HG03159 (cell line): ENCODE measurements at regions not wholly inside any gene's neighbourhood (a gene's known extent, or its start where the extent isn't known, plus 50 kb on each side); places are given as distances from the start of the nearest gene placed in this dataset.

Experiments used
- ATAC-seq: cut with Tn5 transposase; IDR thresholded peaks from one replicate; pipeline ENCODE4 v1.9.1; 2021; ENCODE audit warnings: mild to moderate bottlenecking, moderate library complexity; ENCODE audit not compliant: unreplicated experiment

DNA sequence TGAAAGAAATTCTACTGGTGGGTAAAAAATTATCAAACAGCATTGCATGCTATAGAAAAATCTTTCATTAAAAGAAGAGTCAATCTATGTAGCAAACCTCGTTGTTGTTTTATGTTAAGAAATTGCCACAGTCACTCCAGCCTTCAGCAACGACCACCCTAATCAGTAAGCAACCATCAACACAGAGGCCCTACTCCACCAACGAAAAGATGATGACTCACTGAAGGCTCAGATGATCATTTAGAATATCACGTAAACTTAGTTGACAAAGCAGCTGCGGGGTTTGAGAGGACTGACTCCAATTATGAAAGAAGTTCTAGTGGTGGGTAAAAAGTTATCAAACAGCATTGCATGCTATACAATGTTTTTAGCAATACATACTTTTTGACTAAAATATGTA is 242.6 kb downstream of the DRD1 start:
- no peak for ATAC-seq

DNA sequence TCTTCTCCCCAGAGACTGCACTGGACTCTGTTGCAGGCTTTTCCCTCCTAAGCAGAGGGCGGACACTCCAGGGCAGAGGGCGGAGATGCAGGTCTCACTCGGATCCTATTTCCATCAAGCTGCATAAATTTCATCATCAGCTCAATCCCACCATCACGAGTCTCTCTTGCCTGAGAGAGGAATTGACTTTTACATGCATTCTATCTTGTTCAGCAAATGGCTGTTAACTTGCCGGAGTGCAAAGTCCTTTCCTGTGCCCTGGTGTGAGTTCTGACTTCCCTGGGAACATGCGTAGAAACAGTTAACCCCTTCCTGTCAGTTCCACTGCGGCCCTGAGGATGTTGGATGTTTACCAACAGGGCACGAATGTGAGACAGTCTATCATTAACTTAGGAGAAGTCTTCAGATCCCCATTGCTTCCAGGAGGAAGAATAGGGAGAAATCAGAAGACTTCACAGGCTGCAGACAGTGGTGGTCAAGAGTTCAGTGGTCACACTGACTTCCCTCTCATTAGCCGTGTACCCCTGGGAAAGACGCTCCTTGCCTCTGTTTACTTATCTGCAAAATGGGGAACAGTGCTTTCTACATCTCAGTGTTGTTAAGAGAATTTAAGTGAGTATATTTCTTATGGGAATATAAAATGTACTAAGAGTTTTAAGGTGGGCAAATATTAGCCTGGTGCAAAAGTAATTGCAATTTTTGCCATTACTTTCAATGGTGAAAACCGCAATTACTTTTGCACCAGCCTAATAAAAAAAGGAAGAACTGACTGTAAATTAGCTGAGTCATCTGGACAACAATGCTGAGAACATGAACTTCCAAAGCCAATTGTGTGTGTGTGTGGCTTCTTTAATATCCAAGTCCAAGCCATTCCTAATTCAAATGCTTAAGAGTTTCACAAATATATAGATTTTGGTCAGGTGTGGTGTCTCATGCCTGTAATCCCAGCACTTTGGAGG is 248.0 kb downstream of the DRD1 start:
- no peak for ATAC-seq

DNA sequence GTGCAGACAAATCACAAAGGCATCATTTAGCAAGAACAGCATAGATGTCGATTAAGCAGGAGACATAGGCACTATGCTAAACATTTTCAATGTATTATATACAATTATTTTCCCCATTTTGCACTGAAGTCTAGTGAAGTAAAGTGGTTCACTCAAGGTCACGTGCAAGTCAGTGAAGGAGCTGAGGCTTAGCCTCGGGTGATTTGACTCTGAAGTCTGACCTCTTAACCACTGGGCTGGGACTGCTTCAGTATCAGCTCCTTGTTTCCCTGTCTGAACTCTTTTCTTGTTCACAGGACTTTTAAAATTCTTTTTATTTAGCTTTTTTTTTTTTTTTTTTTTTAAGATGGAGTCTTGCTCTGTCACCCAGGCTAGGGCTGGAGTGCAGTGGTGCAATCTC is 262.7 kb downstream of the DRD1 start:
- ATAC-seq = no peak

DNA sequence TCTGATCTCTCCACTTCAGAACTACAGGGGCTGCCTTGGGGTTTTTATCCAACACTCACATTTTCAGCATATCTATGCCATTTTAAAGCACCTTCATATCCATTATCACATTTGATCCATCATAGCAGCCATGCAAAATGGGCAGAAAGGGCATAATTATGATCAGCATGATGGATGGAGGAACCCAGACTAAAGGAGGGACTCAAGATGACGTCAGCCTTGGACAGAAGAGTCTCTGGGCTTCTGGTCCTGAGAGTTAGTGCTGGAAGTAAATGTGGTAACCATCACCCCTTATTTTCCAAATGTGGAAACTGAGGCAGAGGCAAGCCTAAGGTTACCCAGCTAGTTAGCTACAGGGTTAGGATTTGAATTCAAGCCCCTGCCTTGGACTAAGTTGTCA is 273.1 kb downstream of the DRD1 start:
- ATAC-seq = no peak

DNA sequence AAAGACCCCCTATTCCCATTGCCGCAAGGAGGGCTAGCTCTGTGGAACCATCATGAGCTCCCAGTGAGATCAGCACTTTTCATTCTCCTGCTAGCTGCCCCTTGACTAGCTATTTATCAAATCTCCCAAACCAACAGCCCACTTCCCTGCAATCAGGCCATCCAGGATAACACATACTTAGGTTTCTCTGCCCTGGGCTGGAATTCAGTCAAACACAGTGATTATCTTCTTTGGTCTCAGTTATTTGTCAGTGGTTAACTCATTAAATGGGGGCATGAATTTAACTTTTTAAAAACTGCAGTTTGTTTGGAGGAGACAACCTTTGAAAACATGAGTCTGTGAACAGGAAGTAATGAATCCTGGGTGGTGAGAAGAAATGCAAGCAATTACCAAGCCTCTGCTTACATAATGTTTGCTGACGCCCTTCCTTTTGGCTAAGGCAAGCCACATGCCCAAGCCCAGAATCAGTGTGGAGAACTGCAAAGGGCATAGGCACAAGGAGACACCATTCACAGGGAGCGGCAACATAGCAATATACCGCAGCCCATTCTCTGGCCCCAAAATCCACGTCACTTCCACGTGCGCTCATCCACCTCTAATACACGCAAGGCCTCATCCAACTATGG is 275.0 kb downstream of the DRD1 start:
- no peak for ATAC-seq

DNA sequence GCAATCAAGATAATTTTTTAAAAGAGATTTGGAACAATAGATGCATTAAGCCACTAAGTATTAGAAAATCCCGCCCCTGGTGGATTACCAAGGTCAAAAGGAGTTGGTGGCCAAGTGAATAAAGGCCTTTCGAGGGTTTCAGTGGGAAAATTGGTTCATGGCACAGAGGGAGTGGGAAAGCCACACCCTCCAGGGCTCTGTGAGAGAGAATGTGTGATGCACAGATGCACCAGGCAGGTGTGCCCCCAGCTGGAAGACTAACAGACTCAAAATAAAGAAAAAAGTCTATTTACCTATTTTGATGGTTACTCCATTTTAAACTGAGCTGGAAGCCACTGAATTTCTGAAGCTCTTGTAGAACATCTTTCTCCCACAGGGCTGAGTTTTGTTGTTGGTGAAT is 278.0 kb downstream of the DRD1 start:
- ATAC-seq = no peak

DNA sequence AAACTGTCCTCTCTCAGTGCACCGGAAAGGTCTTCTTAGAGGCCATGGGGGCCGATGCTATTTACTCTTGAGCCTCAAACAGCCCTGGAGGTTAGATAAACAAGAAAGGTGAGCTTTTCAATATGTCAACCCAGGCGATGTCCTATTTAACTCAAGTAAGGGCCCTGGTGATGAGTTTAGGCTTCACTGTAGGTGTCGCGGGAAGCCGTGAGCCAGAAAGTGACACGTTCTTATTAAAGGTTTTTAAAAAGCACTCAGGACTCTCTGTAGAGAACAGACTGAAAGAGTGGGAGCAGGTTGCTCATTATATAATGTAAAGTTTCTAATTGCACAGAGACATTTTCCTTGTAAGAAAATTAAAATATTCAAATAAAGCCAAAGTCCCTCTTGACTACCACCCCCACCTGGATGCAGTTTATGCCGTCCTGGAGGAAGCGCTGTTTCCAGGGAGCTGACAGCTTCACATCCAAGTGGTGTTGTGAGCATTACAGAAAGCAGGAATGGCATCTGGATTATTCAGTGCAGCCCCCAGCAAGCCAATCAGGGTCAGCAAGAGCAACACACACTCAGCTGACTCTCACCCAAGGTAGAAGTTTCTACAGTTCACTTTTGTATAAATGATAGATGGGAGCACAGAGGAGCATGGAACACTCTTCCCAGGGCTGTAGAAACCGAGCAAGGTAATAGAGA is 280.3 kb downstream of the DRD1 start:
- no peak for ATAC-seq

DNA sequence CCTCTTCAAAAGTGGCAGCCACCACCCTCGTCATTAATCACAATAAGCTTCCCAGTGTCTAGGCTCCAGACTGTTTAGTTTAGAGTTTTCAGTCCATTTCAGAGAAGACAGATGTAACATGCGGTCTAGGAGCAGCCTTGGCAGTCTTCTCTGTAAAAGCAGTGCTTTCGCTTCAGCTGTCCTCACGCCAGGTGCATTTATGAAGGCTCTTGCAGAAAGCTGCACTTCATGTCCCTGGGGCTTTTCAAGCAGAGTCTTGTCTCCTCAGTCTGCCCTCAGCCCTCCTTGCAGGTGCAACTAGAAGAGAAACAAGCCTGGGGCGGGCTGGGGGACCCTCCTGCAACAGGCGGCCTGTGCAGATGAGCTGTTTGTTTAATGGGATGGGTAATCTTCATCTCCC is 281.9 kb downstream of the DRD1 start:
- no peak for ATAC-seq

DNA sequence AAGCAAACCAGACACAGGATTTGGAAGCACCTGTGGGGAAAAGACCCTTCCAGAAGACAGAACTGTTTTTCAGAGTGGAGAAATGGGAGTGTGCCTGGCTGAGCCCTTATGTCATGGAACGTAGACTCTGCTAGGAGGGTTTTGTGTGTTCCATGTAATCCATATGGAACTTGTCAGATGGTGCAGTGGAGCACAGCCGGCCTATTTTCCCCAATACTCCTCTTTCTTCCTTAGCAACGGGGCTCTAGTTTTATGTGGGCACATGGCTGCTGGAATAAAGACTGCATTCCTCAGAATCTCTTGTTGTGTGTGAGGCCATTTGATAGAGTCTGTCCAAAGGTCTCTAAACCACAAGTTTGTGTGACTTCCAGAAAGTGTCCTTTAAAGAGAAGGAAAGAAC is 284.0 kb downstream of the DRD1 start:
- no peak for ATAC-seq

DNA sequence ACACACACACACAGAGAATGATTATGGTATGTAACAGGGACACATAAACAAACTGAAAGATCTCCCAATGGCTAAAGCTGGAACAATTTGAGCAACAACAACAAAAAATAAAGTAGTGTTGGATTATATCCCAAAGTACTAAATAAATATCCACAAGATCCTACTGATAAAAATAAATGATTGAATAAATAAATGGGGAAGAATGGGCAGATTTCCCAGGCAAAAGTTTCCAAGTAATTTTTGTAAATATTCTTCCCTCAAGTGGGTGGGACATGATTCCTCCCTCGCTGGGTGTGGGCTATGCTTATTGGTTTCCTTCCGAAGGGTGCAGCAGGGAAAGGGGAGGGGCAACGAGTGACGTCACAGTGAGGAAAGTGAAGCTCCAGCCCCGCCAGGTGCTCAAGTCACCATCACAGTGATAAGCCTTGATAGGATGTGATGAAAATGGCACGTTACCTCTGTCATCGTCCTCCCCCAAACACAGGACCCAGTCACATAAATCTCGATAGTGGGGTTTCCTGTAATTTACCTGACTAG is 295.3 kb downstream of the DRD1 start:
- ATAC-seq = no peak

DNA sequence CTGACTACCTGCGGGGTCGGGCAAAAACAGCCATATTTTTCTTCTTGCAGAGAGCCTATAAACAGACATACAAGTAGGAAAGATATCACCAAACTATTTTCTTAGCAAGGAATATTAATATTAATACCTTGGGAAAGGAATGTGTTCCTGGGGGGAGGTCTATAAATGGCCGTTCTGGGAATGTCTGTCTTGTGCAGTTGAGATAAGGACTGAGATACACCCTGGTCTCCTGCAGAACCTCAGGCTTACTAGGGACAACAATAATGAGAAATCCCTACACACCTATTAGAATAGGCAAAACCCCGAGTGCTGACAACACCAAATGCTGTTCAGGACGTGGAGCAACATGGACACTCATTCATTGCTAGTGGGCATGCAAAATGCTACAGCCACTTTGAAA is 297.2 kb downstream of the DRD1 start:
- ATAC-seq = no peak

DNA sequence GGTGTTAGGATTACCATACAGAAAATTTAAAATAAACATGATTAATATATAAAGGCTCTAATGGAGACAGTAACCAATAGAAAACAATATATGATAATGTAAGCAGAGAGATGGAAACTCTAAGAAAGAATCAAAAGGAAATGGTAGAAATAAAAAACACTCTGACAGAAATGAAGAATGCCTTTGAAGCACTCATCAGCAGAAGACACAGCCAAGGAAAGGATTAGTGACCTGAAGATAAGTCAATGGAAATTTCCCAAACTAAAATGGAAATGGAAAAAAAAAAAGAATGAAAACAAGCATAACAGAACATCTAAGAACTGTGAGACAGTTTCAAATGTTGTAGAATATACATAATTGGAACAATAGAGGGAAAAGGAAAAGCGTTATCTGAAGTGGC is 302.6 kb downstream of the DRD1 start:
- no peak for ATAC-seq

DNA sequence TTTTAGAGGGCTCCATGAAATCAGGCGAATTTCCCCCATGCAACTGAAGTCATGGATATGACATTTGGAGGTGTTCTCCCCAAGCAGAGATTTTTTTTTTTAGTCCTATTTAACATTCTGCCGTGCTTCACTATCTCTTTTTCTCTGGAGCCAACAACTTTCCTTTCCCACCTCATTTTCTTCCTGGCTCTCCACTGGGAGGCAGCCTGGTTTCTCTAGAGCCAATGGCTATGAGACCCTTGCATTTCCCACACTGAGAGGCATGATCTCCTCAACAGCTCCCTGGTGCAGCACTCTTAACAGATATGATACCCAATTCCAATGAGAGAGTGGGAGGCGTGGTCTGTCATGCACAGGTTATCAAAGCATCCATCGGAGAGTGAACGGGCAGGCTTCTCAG is 310.8 kb downstream of the DRD1 start:
- no peak for ATAC-seq

DNA sequence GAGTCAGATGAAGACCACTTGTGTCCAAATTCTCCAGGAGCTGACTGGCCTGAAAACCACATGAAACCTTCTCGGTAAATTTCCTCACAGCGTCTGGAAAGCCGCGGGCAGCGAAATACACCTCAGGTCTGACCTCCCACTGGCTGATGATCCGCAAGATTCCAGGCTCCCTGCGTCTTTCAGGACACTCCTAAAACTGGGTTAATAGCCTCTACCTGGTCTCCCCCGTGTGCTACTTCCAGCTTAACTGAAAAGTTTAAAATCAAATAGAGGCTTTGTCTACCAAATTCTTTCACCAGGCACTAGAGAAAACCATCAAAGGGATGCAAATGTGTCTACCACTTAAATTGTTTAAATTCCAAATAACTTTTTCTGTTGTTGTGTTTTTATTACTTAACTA is 312.6 kb downstream of the DRD1 start:
- no peak for ATAC-seq

DNA sequence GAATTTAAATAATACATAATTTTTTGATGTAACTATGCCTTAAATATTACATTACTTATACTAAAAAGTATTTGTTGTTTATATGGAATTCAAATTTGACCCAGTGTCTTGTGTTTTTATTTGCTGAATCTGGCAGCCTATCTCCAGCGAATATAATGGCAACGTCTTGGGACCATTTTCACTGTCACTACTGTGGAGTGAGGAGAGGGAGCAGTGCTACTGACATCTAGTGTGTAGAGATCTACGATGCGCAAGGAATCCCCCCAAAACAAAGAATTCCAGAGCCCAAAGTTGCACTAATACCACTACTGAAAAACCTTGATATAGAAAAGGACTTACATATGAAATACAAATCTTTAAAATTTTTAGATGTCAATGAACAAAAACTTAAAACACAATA is 314.4 kb downstream of the DRD1 start:
- no peak for ATAC-seq

DNA sequence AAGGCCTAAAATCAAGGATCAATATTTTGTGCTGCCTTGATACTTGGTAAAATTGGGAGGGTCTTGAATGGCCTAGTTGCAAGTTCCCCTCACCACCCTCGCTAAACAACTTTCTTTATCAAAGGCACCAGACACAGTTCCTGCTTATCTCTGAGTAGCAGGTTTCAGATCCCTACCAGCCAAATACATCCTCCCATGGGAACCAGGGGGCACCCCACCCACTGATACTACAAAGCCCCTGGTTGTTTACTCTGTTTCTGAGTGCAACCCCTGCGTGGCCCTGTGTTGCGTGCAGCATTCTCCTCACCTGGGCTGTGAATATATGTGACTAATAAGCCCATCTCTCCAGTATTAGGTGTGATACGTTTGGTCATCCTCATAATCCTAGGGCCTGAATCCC is 314.9 kb downstream of the DRD1 start:
- no peak for ATAC-seq

DNA sequence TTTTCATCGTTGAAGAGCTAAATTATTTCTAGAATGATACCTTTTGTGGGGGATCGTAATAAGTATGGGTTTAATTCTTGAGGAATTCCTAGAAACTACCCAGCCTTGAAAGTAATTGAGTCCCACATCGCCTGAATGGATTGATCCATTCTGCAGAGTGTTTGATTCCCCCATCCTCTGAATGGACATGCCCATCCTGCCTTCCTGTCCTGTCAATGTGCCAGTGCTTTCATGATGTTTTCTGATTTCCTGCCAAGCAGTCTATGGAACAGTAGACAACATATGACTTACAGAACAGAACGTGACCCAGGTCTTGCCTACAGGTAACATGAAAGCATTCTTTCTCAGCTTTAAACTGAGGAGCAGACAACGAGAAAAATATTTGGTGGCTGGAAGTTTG is 319.2 kb downstream of the DRD1 start:
- ATAC-seq = no peak

DNA sequence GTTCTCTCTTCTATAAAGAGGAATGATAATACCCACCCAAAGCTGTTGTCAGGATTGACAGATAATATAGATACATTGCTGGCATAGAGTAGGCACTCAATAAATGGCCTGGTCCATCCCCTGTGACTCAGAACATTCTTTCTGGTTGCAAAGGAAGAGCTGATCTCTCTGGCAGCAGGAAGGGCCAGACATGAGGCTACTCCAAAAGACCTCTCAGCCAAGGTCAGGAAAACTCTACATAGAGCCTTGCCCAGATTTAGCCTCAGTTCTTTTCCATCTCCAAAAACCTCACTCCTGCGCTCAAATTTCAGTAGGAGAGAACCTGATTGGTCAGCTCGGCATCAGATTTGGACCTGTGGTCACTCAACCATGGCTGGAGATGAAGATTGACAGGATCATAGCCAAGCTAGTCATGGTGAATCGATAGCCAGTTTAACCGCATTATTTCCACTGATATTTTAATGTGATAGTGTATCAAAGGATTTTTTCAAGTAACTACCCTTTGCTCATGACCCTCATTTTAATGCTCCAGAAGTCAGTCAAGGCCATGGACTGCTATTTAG is 319.6 kb downstream of the DRD1 start:
- no peak for ATAC-seq

DNA sequence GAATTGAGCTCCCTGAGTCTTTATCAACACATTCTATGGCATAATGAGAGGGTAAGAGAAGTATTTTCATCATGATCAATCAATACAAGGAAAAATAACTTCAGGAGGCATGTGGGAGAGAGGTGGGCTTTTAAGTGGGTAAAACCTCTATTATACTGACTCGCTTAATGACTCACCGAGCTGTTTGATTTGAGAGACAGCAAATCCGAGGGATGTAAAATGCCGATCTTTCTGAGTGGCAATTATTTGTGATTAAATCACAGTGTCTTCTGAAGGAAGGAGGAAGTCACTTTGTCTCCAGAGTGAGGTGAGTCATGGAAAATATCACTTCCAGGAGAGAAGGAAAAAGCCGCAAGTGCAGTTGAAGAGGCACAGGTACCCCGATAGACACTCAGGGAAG is 320.4 kb downstream of the DRD1 start:
- ATAC-seq = no peak

DNA sequence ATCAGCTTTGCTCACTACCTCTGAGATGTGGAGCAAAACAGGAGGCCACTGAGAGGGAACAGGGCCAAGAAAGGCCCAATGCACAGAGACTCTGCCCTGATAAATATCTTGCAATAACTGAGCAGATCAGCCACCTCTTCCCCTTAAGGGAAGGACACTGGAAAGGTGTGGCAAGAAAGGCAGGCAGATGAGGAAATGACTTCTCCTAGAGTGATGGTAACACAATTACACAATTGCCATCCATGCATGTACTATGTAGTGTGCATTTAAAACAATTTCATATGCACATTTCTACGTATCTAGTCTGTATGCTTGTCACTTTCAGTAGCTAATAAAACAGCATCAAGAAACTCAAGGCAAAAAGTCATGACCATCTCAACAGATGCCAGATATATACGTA is 322.5 kb downstream of the DRD1 start:
- no peak for ATAC-seq

DNA sequence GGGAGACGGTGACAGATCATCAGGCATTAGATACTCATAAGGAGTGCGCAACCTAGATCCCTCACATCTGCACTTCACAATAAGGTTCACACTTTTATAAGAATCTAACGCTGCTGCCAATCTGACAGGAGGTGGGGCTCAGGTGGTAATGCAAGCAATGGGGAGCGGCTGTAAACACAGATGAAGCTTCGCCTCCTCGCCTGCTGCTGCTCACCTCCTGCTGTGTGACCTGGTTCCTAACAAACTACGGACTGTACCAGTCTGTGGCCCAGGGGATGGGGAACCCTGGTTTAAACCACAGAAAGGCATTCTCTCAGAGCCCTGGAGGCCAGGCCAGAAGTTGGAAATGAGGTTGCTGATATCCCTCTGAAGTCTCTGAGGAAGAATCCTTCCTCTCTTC is 323.6 kb downstream of the DRD1 start:
- ATAC-seq = no peak
